ENCODE measurements at regions not wholly inside any gene's neighbourhood (a gene's known extent, or its start where the extent isn't known, plus 50 kb on each side); places are given as distances from the start of the nearest gene placed in this dataset.

GRCh38 chr18:60122339-60122738 lies 222.5 kb downstream of the PMAIP1 start:
- no peak overlapping the region for H3K27ac ChIP-seq
- H3K4me3 ChIP-seq = no peak overlapping the region
- intact Hi-C loops (cut with DNase I) = no loop called here

GRCh38 chr18:60120231-60120750 lies 220.5 kb downstream of the PMAIP1 start:
- no peaks in the 10 kb centered on the region for H3K36me3 ChIP-seq (replicated peaks in 1 of 2)
- TF ChIP-seq POLR2A (IDR thresholded peaks at IDR 0.05) (no peak), CTCF (IDR thresholded peaks at IDR 0.05) (no peak)
- DNase-seq = no peak
- H3K4me1 ChIP-seq (replicated peaks in 1 of 2) = no peaks in the 10 kb centered on the region
- no peak overlapping the region for H3K27ac ChIP-seq
- H3K27me3 ChIP-seq = no peaks in the 10 kb centered on the region
- 68 to 73% (median 70%) methylated on average over 5 of the region's 5 CpGs for WGBS, 4 donors
- no peak overlapping the region for H3K4me3 ChIP-seq
- H3K9me3 ChIP-seq (replicated peaks in 1 of 3) = no peaks in the 10 kb centered on the region
- intact Hi-C loops (cut with DNase I) = no loop called here

More at GRCh38 chr18:60122339-60122738, 222.5 kb downstream of the PMAIP1 start:
- TF ChIP-seq POLR2A (IDR thresholded peaks at IDR 0.05) (no peak), CTCF (IDR thresholded peaks at IDR 0.05) (no peak)
- Histone ChIP-seq H3K9me3 (replicated peaks in 1 of 3) (no peaks in the 10 kb centered on the region), H3K36me3 (replicated peaks in 1 of 2) (no peaks in the 10 kb centered on the region), H3K27me3 (no peaks in the 10 kb centered on the region), H3K4me1 (replicated peaks in 1 of 2) (no peaks in the 10 kb centered on the region)
- no peak for DNase-seq

- Histone ChIP-seq H3K36me3 (replicated peaks in 1 of 2) (no peaks in the 10 kb centered on the region), H3K4me1 (replicated peaks in 1 of 2) (no peaks in the 10 kb centered on the region), H3K4me3 (no peak overlapping the region), H3K27me3 (no peaks in the 10 kb centered on the region), H3K27ac (no peak overlapping the region), H3K9me3 (replicated peaks in 1 of 3) (no peaks in the 10 kb centered on the region)
- intact Hi-C loops (cut with DNase I) = no loop called here
- TF ChIP-seq POLR2A (IDR thresholded peaks at IDR 0.05) = no peak
- no peak for TF ChIP-seq CTCF (IDR thresholded peaks at IDR 0.05)
- no peak for DNase-seq
- 53 to 63% (median 59%) methylated on average over 6 of the region's 6 CpGs for WGBS, 4 donors
Observed at GRCh38 chr18:60117321-60117720, 217.5 kb downstream of the PMAIP1 start.

GRCh38 chr18:60113396-60113795 lies 213.6 kb downstream of the PMAIP1 start:
- Histone ChIP-seq H3K9me3 (replicated peaks in 1 of 3) (no peaks in the 10 kb centered on the region), H3K36me3 (replicated peaks in 1 of 2) (no peaks in the 10 kb centered on the region), H3K27ac (no peak overlapping the region), H3K4me3 (no peak overlapping the region), H3K27me3 (no peaks in the 10 kb centered on the region), H3K4me1 (replicated peaks in 1 of 2) (no peaks in the 10 kb centered on the region)
- DNase-seq = no peak
- TF ChIP-seq POLR2A (IDR thresholded peaks at IDR 0.05) (no peak), CTCF (IDR thresholded peaks at IDR 0.05) (no peak)
- intact Hi-C loops (cut with DNase I) = no loop called here

All from adrenal gland (tissue), 9 donors.